HFFc6 (cell line): ENCODE measurements at regions not wholly inside any gene's neighbourhood (a gene's known extent, or its start where the extent isn't known, plus 50 kb on each side); places are given as distances from the start of the nearest gene placed in this dataset.

Source experiments
- DNase-seq: peaks from one replicate; pipeline ENCODE4 v3.0.0-alpha.2; 2018
- H3K27ac Mint-ChIP-seq: 2 replicates; pipeline ENCODE4 v1.8.0; 2020; ENCODE audit warnings: mild to moderate bottlenecking, mixed read lengths
- H3K27me3 Mint-ChIP-seq: 2 replicates; pipeline ENCODE4 v1.8.0; 2021; ENCODE audit warnings: mild to moderate bottlenecking, moderate library complexity, mixed read lengths; ENCODE audit not compliant: insufficient read depth
- H3K36me3 Mint-ChIP-seq: 2 replicates; pipeline ENCODE4 v1.8.0; 2021; ENCODE audit warnings: low read depth, mixed read lengths
- H3K4me1 Mint-ChIP-seq: 2 replicates; pipeline ENCODE4 v1.8.0; 2020; ENCODE audit warnings: low read depth, mixed read lengths
- H3K4me3 Mint-ChIP-seq: 2 replicates; pipeline ENCODE4 v1.8.0; 2020; ENCODE audit warnings: mild to moderate bottlenecking, moderate library complexity, mixed read lengths
- H3K9me3 Mint-ChIP-seq: 2 replicates; pipeline ENCODE4 v1.8.0; 2020; ENCODE audit warnings: mild to moderate bottlenecking, mixed read lengths
- TF ChIP-seq, protein P1 (sequence below): fragments of 200-600 bp; sonication (generic); IDR thresholded peaks from 2 replicates; pipeline ENCODE4 v1.5.0; 2021; ENCODE audit warnings: antibody characterized with exemption, mild to moderate bottlenecking

GRCh38 chr5:167900340-167900935 is 391.0 kb upstream of the WWC1 start:
- no peak overlapping the region for H3K27ac Mint-ChIP-seq
- TF ChIP-seq, protein P1, sequence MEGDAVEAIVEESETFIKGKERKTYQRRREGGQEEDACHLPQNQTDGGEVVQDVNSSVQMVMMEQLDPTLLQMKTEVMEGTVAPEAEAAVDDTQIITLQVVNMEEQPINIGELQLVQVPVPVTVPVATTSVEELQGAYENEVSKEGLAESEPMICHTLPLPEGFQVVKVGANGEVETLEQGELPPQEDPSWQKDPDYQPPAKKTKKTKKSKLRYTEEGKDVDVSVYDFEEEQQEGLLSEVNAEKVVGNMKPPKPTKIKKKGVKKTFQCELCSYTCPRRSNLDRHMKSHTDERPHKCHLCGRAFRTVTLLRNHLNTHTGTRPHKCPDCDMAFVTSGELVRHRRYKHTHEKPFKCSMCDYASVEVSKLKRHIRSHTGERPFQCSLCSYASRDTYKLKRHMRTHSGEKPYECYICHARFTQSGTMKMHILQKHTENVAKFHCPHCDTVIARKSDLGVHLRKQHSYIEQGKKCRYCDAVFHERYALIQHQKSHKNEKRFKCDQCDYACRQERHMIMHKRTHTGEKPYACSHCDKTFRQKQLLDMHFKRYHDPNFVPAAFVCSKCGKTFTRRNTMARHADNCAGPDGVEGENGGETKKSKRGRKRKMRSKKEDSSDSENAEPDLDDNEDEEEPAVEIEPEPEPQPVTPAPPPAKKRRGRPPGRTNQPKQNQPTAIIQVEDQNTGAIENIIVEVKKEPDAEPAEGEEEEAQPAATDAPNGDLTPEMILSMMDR, result no peak
- no peaks in the 10 kb centered on the region for H3K36me3 Mint-ChIP-seq
- peaks cover 19% of the 10 kb centered on the region for H3K4me1 Mint-ChIP-seq
- DNase-seq, result no peak
- no peak overlapping the region for H3K4me3 Mint-ChIP-seq
- H3K9me3 Mint-ChIP-seq, result no peaks in the 10 kb centered on the region
- H3K27me3 Mint-ChIP-seq, result peaks cover 8% of the 10 kb centered on the region

DNA sequence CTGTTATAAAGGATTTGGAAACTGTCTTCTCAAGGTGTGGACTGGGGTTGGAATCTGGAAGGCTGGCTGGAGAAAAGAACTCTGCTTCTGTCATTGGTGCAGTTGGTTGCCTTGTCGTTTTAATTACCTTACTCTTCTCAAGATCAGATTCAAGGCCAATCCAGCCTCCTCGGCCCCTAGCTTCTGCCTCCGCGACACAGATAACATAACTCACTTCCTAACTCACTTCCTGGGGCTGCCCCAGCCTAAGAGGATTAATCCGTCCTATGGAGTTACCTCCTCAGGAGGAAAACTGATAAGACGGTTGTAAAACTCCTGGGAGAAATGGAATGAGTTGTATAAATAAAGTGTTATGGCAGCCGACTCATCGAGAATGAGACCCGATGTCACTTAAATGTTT is 389.1 kb upstream of the WWC1 start:
- Mint-ChIP-seq H3K4me3 (no peak overlapping the region), H3K36me3 (no peaks in the 10 kb centered on the region), H3K9me3 (no peaks in the 10 kb centered on the region), H3K4me1 (peaks cover 9% of the 10 kb centered on the region; the same call in 1 of the 2 replicates), H3K27ac (no peak overlapping the region), H3K27me3 (peaks cover 7% of the 10 kb centered on the region)
- no peak for DNase-seq
- TF ChIP-seq, protein P1, result no peak

DNA sequence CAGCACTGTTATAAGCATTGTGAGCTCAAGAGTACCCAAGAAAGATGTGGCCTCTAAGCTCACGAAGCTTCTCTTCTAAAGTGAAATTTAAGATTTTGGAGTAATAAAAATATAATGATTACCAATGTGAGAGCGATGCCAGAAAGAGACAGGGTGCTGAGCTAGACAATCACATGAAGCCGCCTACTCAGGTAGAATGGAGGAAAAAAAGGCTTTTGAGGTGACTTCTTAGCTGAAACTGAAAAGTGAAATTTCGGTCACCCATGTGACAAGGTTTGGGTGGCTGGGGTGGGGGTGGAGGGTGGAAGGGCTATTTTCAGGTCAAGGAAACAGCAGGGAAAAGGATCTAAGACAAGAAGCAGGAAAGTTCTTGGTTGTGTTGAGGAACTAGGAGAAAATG is 388.2 kb upstream of the WWC1 start:
- no peak overlapping the region for H3K27ac Mint-ChIP-seq

DNA sequence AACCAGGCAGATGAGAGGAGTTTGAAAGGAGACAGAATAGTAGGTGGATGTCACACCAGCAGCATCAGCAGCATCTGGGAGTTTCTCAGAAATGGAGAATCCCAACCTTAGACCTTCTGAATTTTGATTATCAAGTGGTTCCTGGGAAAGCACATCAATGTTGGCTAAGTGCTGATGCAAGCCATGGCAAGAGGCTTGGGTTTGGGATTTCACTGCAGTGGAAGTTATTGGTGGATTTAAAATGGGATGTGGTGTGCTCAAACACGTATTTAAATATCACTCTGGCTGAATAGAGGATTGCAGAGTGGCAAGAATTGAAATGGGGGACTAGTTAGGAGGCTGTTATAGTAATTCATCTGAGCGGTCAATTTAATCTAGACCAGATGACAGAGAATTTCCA is 387.8 kb upstream of the WWC1 start:
- Mint-ChIP-seq H3K27ac (no peak overlapping the region), H3K4me1 (peaks cover 9% of the 10 kb centered on the region; the same call in 1 of the 2 replicates), H3K9me3 (no peaks in the 10 kb centered on the region), H3K36me3 (no peaks in the 10 kb centered on the region), H3K27me3 (peaks cover 7% of the 10 kb centered on the region), H3K4me3 (no peak overlapping the region)
- no peak for DNase-seq
- TF ChIP-seq, protein P1, result no peak

More for the DNA sequence above, 388.2 kb upstream of the WWC1 start:
- TF ChIP-seq, protein P1, result no peak
- Mint-ChIP-seq H3K36me3 (no peaks in the 10 kb centered on the region), H3K4me1 (peaks cover 9% of the 10 kb centered on the region; the same call in 1 of the 2 replicates), H3K27me3 (peaks cover 7% of the 10 kb centered on the region), H3K4me3 (no peak overlapping the region), H3K9me3 (no peaks in the 10 kb centered on the region)
- DNase-seq, result no peak

DNA sequence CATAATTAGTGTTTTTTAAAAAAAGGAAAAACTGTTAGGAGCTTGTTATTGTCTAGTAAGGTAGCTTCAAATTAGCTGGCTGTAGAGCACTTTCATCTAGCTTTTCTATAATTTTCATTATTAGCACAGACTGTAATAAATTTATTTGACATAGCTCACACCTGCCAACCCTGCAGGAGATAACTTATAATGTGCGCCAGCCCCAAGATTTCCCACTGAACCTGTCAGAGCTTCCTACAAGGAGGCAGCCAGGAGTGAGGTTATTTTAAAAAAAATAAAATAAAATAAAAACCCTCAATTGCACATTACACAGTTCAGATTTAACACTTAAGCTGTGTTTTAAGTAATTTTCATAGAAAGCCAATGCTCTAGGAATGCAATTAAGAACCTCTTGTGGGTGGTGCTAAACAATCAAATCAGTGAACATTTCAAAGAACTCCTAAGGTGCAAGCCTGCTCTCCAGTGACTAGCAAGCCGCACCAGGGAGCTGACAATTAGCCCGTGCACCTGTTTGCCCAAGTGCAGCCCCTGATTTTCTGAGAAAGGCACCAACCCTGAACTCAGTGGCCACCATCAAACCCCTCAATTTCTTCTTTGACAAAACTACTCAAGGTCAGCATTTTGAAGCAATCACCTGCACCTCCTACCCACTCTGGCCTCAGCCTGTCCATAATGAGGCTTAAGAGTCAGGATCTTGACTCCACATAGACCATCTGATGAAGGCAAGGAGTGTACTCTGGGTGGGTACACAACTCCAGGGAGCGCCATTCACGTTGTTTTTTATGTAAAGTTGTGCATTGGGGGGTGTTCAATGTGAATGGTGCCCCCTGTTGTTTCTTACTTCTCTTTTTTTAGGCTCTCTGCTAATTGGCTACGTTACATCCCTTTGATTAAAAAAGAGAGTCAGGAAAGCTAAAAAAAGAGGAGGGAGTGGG is 385.3 kb upstream of the WWC1 start:
- H3K4me1 Mint-ChIP-seq, result no peaks in the 10 kb centered on the region
- no peaks in the 10 kb centered on the region for H3K36me3 Mint-ChIP-seq
- peaks cover 7% of the 10 kb centered on the region for H3K27me3 Mint-ChIP-seq
- TF ChIP-seq, protein P1, result no peak
- no peak for DNase-seq
- H3K9me3 Mint-ChIP-seq, result no peaks in the 10 kb centered on the region
- H3K27ac Mint-ChIP-seq, result no peak overlapping the region
- no peak overlapping the region for H3K4me3 Mint-ChIP-seq
